ENCODE measurements at regions not wholly inside any gene's neighbourhood (a gene's known extent, or its start where the extent isn't known, plus 50 kb on each side); places are given as distances from the start of the nearest gene placed in this dataset.
"Not testable (repeated sequence)": the region's sequence is repeated elsewhere in the genome, so short reads cannot be mapped to it uniquely, and the experiment has no call there.

GRCh38 chr2:18977409-18977808, 381.0 kb downstream of the OSR1 start:
- DNase-seq: no peak

- DNase-seq: no peak
Measured at GRCh38 chr2:18976168-18976961, 382.1 kb downstream of the OSR1 start.

GRCh38 chr2:18975506-18976167, 382.8 kb downstream of the OSR1 start:
- no peak for DNase-seq

- DNase-seq: no peak
Measured at GRCh38 chr2:18971628-18972027, 382.3 kb upstream of the NT5C1B start.

- DNase-seq: no peak
Measured at GRCh38 chr2:18971069-18971378, 381.7 kb upstream of the NT5C1B start.

- DNase-seq: no peak
Measured at GRCh38 chr2:18966131-18966530, 376.8 kb upstream of the NT5C1B start.

GRCh38 chr2:18963739-18964256, 374.4 kb upstream of the NT5C1B start:
- DNase-seq: not testable (repeated sequence)

- no peak for DNase-seq
Measured at GRCh38 chr2:18961991-18962421, 372.6 kb upstream of the NT5C1B start.

- no peak for DNase-seq
Measured at GRCh38 chr2:18959952-18960717, 370.8 kb upstream of the NT5C1B start.

GRCh38 chr2:18959200-18959599, 369.8 kb upstream of the NT5C1B start:
- DNase-seq: no peak

GRCh38 chr2:18957909-18958308, 368.5 kb upstream of the NT5C1B start:
- DNase-seq: no peak

- DNase-seq: no peak
Measured at GRCh38 chr2:18950361-18950851, 361.0 kb upstream of the NT5C1B start.

GRCh38 chr2:18949871-18950270, 360.5 kb upstream of the NT5C1B start:
- no peak for DNase-seq

GRCh38 chr2:18940184-18940583, 350.8 kb upstream of the NT5C1B start:
- no peak for DNase-seq

- not testable (repeated sequence) for DNase-seq
Measured at GRCh38 chr2:18939740-18940139, 350.4 kb upstream of the NT5C1B start.

- DNase-seq: no peak
Measured at GRCh38 chr2:18934886-18935285, 345.5 kb upstream of the NT5C1B start.

GRCh38 chr2:18932853-18933252, 343.5 kb upstream of the NT5C1B start:
- no peak for DNase-seq

GRCh38 chr2:18930971-18931370, 341.6 kb upstream of the NT5C1B start:
- no peak for DNase-seq

GRCh38 chr2:18927525-18928232, 338.3 kb upstream of the NT5C1B start:
- no peak for DNase-seq

GRCh38 chr2:18926631-18927524, 337.5 kb upstream of the NT5C1B start:
- DNase-seq: no peak

GRCh38 chr2:18925296-18925695, 335.9 kb upstream of the NT5C1B start:
- DNase-seq: no peak

GRCh38 chr2:18924886-18925285, 335.5 kb upstream of the NT5C1B start:
- DNase-seq: no peak
